Keratinocyte (primary cell): ENCODE measurements at regions not wholly inside any gene's neighbourhood (a gene's known extent, or its start where the extent isn't known, plus 50 kb on each side); places are given as distances from the start of the nearest gene placed in this dataset.

ENCODE experiments used
- EZH2 ChIP-seq: IDR thresholded peaks from one replicate; pipeline ENCODE4 v1.6.1; 2012; ENCODE audit warnings: inconsistent platforms, mild to moderate bottlenecking, low read length, moderate library complexity
- TF ChIP-seq, protein P1 (sequence below), 3 experiments: IDR thresholded peaks in 1 of 3; conservative IDR thresholded peaks in 1 of 3; optimal IDR thresholded peaks in 1 of 3; 2 replicates in 2 of 3; 3 replicates in 1 of 3; pipeline versions ENCODE3 to v1.5.1; 2011; ENCODE audit warnings: low read length in 3 of 3, mild to moderate bottlenecking in 3 of 3, moderate library complexity in 2 of 3, control low read depth in 1 of 3, inconsistent platforms in 1 of 3; ENCODE audit not compliant: insufficient read depth in 2 of 3; ENCODE audit errors: extremely low read depth in 1 of 3

DNA sequence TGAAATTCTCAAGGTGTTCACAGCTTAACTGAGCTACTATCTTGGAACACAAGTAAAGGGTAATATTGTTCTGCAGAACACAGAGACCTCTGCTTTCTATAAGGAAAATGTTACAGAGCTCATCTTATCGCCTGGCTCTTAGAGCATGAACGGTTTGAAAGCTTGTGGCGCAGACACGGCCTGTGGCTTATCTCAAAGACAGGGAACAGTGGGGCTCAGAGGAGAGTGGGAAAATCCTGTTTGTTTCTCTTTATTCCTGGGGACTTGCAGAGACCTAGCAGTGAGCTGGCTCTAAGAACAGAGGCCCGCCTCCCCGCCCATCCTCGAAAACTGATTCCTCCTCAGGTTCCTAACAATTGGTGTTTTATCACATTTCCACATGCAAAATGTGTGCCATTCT lies 131.7 kb downstream of the EMX2 start:
- TF ChIP-seq, protein P1, sequence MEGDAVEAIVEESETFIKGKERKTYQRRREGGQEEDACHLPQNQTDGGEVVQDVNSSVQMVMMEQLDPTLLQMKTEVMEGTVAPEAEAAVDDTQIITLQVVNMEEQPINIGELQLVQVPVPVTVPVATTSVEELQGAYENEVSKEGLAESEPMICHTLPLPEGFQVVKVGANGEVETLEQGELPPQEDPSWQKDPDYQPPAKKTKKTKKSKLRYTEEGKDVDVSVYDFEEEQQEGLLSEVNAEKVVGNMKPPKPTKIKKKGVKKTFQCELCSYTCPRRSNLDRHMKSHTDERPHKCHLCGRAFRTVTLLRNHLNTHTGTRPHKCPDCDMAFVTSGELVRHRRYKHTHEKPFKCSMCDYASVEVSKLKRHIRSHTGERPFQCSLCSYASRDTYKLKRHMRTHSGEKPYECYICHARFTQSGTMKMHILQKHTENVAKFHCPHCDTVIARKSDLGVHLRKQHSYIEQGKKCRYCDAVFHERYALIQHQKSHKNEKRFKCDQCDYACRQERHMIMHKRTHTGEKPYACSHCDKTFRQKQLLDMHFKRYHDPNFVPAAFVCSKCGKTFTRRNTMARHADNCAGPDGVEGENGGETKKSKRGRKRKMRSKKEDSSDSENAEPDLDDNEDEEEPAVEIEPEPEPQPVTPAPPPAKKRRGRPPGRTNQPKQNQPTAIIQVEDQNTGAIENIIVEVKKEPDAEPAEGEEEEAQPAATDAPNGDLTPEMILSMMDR (optimal IDR thresholded peaks at IDR 0.05 in 1 of 3, IDR thresholded peaks at IDR 0.05 in 1 of 3, conservative IDR thresholded peaks at IDR 0.05 in 1 of 3; ENCODE audit: extremely low read depth in 1 of 3, insufficient read depth in 2 of 3, low read length in 3 of 3): no peak
- TF ChIP-seq EZH2: no peak
